ENCODE measurements at regions not wholly inside any gene's neighbourhood (a gene's known extent, or its start where the extent isn't known, plus 50 kb on each side); places are given as distances from the start of the nearest gene placed in this dataset.

GRCh38 chr2:40680547-40680946 lies 228.7 kb upstream of the SLC8A1 start:
- POLR2A ChIA-PET (ENCODE audit: low non-redundant PET): no interaction called here
- Histone ChIP-seq H3K36me3 (ENCODE audit: insufficient read depth, low read length, poor library complexity, severe bottlenecking) (no peaks in the 10 kb centered on the region), H3K4me1 (ENCODE audit: insufficient read depth, low read length, poor library complexity, severe bottlenecking) (no peaks in the 10 kb centered on the region), H3K27me3 (replicated peaks; ENCODE audit: insufficient read depth, low read depth, low read length, poor library complexity) (no peaks in the 10 kb centered on the region), H3K27ac (ENCODE audit: low read depth, low read length, poor library complexity, severe bottlenecking) (no peak overlapping the region), H3K4me3 (ENCODE audit: low read depth, low read length, poor library complexity, severe bottlenecking) (no peak overlapping the region), H3K9me3 (ENCODE audit: low read depth, low read length, poor library complexity, severe bottlenecking) (no peaks in the 10 kb centered on the region)
- TF ChIP-seq EZH2 (IDR thresholded peaks at IDR 0.05; ENCODE audit: borderline replicate concordance, low read depth, low read length, poor library complexity, severe bottlenecking) (no peak), CTCF (conservative IDR thresholded peaks at IDR 0.05; ENCODE audit: low read depth, low read length) (no peak)
- DNase-seq (ENCODE audit: low spot score): no peak
- CTCF ChIA-PET: no interaction called here
- no TSS peak for BruUV-seq (replicated peaks)
- intact Hi-C loops (cut with micrococcal nuclease; ENCODE audit: unreplicated experiment): no loop called here

GRCh38 chr2:40690036-40690435 lies 238.1 kb upstream of the SLC8A1 start:
- no peak for DNase-seq (ENCODE audit: low spot score)
- no peaks in the 10 kb centered on the region for H3K9me3 ChIP-seq (ENCODE audit: low read depth, low read length, poor library complexity, severe bottlenecking)
- ChIA-PET CTCF (no interaction called here), POLR2A (ENCODE audit: low non-redundant PET) (no interaction called here)
- H3K4me1 ChIP-seq (ENCODE audit: insufficient read depth, low read length, poor library complexity, severe bottlenecking): no peaks in the 10 kb centered on the region
- TF ChIP-seq CTCF (conservative IDR thresholded peaks at IDR 0.05; ENCODE audit: low read depth, low read length): no peak
- no peak for TF ChIP-seq EZH2 (IDR thresholded peaks at IDR 0.05; ENCODE audit: borderline replicate concordance, low read depth, low read length, poor library complexity, severe bottlenecking)
- H3K4me3 ChIP-seq (ENCODE audit: low read depth, low read length, poor library complexity, severe bottlenecking): no peak overlapping the region
- no peaks in the 10 kb centered on the region for H3K27me3 ChIP-seq (replicated peaks; ENCODE audit: insufficient read depth, low read depth, low read length, poor library complexity)
- intact Hi-C loops (cut with micrococcal nuclease; ENCODE audit: unreplicated experiment): no loop called here
- H3K36me3 ChIP-seq (ENCODE audit: insufficient read depth, low read length, poor library complexity, severe bottlenecking): no peaks in the 10 kb centered on the region
- no TSS peak for BruUV-seq (replicated peaks)
- H3K27ac ChIP-seq (ENCODE audit: low read depth, low read length, poor library complexity, severe bottlenecking): no peak overlapping the region

GRCh38 chr2:40690525-40690924 lies 238.6 kb upstream of the SLC8A1 start:
- no peaks in the 10 kb centered on the region for H3K9me3 ChIP-seq (ENCODE audit: low read depth, low read length, poor library complexity, severe bottlenecking)
- no peak overlapping the region for H3K27ac ChIP-seq (ENCODE audit: low read depth, low read length, poor library complexity, severe bottlenecking)
- no peak for DNase-seq (ENCODE audit: low spot score)
- H3K27me3 ChIP-seq (replicated peaks; ENCODE audit: insufficient read depth, low read depth, low read length, poor library complexity): no peaks in the 10 kb centered on the region
- no peaks in the 10 kb centered on the region for H3K4me1 ChIP-seq (ENCODE audit: insufficient read depth, low read length, poor library complexity, severe bottlenecking)
- no peaks in the 10 kb centered on the region for H3K36me3 ChIP-seq (ENCODE audit: insufficient read depth, low read length, poor library complexity, severe bottlenecking)
- CTCF ChIA-PET: no interaction called here
- intact Hi-C loops (cut with micrococcal nuclease; ENCODE audit: unreplicated experiment): no loop called here
- POLR2A ChIA-PET (ENCODE audit: low non-redundant PET): no interaction called here
- no peak for TF ChIP-seq EZH2 (IDR thresholded peaks at IDR 0.05; ENCODE audit: borderline replicate concordance, low read depth, low read length, poor library complexity, severe bottlenecking)
- TF ChIP-seq CTCF (conservative IDR thresholded peaks at IDR 0.05; ENCODE audit: low read depth, low read length): no peak
- BruUV-seq (replicated peaks): no TSS peak
- no peak overlapping the region for H3K4me3 ChIP-seq (ENCODE audit: low read depth, low read length, poor library complexity, severe bottlenecking)

Data from A673 (cell line).